ENCODE measurements at regions not wholly inside any gene's neighbourhood (a gene's known extent, or its start where the extent isn't known, plus 50 kb on each side); places are given as distances from the start of the nearest gene placed in this dataset.

DNA sequence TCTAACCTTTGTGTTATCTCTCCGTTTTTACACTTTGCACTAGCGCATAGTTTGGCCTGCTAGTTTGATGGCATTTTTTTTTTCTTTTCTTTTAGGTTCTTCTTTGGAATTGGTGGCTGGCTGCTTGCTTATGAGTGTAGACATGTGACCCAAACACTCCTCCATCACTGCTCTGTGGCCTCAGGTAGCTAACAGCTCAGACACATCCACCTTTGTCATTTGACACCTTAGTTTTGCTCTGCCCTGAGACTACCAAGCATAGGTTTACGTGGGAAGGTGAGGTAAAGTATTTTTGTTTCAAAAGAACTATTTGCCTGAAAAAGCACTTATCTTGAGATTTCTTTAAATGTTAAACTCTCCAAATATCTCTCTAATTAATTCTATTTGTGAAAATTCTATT, 368.4 kb upstream of the MAP3K7 start:
- TF ChIP-seq, protein P1, sequence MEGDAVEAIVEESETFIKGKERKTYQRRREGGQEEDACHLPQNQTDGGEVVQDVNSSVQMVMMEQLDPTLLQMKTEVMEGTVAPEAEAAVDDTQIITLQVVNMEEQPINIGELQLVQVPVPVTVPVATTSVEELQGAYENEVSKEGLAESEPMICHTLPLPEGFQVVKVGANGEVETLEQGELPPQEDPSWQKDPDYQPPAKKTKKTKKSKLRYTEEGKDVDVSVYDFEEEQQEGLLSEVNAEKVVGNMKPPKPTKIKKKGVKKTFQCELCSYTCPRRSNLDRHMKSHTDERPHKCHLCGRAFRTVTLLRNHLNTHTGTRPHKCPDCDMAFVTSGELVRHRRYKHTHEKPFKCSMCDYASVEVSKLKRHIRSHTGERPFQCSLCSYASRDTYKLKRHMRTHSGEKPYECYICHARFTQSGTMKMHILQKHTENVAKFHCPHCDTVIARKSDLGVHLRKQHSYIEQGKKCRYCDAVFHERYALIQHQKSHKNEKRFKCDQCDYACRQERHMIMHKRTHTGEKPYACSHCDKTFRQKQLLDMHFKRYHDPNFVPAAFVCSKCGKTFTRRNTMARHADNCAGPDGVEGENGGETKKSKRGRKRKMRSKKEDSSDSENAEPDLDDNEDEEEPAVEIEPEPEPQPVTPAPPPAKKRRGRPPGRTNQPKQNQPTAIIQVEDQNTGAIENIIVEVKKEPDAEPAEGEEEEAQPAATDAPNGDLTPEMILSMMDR (IDR thresholded peaks at IDR 0.05; ENCODE audit: low read depth, low read length): no peak
- no peak for TF ChIP-seq EZH2phosphoT487 (IDR thresholded peaks at IDR 0.05; ENCODE audit: low read depth)

Measured in OCI-LY3 (cell line).